Fibroblast of the aortic adventitia (primary cell): ENCODE measurements at regions not wholly inside any gene's neighbourhood (a gene's known extent, or its start where the extent isn't known, plus 50 kb on each side); places are given as distances from the start of the nearest gene placed in this dataset.

Experiments used
- DNase-seq: peaks from one replicate; pipeline ENCODE4 v3.0.0-alpha.2; 2010; ENCODE audit warnings: low read depth
- H3K4me3 ChIP-seq: 2 replicates; pipeline ENCODE4 v1.5.1; 2011; ENCODE audit warnings: low read depth, mild to moderate bottlenecking, control low read depth, low read length, moderate library complexity
- TF ChIP-seq, protein P1 (sequence below): IDR thresholded peaks from 2 replicates; pipeline ENCODE4 v1.5.1; 2011; ENCODE audit warnings: mild to moderate bottlenecking, low read length, control low read depth, inconsistent platforms; ENCODE audit not compliant: insufficient read depth

DNA sequence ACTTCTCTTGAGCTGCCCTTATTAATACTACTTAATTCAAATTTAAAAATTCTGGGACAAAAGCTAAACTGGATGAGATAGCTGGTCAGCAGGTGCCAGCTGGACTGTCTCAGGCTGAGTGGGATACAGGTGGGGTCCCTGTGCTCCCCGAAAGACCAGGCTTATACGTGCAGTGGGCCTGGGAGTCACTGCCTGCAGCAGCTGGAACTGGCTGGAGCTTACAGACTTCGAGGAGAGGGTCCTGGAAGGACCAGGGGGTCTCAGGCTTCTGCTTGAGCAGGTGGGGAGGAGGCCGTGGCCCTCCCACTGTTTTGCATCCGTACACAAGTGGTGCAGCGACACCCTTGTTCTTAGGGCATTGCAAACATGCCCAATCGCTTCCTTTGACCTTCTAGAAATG is 203.7 kb downstream of the GLRX3 start:
- H3K4me3 ChIP-seq = no peak overlapping the region
- DNase-seq = no peak
- TF ChIP-seq, protein P1, sequence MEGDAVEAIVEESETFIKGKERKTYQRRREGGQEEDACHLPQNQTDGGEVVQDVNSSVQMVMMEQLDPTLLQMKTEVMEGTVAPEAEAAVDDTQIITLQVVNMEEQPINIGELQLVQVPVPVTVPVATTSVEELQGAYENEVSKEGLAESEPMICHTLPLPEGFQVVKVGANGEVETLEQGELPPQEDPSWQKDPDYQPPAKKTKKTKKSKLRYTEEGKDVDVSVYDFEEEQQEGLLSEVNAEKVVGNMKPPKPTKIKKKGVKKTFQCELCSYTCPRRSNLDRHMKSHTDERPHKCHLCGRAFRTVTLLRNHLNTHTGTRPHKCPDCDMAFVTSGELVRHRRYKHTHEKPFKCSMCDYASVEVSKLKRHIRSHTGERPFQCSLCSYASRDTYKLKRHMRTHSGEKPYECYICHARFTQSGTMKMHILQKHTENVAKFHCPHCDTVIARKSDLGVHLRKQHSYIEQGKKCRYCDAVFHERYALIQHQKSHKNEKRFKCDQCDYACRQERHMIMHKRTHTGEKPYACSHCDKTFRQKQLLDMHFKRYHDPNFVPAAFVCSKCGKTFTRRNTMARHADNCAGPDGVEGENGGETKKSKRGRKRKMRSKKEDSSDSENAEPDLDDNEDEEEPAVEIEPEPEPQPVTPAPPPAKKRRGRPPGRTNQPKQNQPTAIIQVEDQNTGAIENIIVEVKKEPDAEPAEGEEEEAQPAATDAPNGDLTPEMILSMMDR = no peak

DNA sequence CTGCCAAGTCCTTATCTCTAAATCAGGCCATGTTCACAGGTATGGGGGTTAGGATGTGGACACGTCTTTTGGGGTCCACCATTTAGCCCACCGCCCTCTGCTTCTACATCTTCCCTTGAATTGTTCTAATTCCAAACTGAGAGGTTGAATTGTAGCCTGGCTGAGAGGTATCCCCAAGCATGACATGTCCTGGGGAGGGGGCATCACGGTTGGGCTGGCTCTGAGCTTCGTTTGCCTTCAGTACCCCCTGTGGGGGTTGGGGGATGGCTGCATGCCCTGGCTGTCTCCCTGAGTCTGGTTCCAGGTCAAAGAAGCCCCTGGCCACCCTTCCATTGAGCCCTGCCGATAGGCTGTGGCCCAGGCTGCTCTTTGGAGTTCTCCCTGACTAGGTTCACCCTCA is 204.6 kb downstream of the GLRX3 start:
- H3K4me3 ChIP-seq = no peak overlapping the region
- TF ChIP-seq, protein P1 = no peak
- no peak for DNase-seq

DNA sequence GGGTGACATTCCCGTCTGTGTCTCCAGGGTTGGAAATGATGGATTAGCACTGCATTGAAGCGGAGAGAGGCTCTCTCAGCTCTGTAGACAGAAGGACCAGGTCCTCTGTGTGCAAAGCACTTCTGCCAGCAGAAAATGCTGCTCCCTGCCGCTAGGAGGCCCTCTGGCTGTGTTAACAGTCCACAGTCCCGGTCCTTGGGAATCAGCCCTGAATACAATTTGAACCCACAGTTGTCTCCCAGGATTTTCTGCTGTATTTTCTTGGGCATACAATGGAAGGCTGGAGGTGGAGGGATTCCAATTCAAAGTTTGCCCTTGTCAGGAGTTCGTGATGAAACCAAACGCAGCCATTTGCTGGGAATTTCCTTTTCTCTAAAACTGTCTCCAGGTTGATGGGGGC is 205.2 kb downstream of the GLRX3 start:
- TF ChIP-seq, protein P1 = no peak
- no peak for DNase-seq
- H3K4me3 ChIP-seq = no peak overlapping the region

GRCh38 chr10:130345728-130346127 is 209.5 kb downstream of the GLRX3 start:
- TF ChIP-seq, protein P1 = no peak
- H3K4me3 ChIP-seq = no peak overlapping the region

DNA sequence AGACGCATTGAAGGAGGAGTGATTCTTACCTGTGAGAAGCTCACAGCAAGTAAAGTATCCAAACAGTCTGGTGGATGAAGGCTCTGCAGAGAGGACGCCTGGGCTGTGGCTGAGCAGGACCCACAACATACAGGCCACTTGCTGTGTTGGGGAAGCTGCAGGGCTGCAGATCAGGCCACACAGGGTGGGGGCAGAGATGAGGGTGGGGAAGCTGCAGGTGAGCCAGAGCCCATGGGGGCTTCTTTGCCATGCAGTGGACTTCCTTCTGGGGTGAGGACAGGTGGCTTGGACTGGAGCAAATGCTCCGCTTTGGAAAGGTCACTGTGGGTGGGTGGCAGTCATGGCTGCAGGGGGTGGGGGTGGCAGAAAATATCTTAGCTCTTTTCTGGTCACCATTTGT is 214.8 kb downstream of the GLRX3 start:
- DNase-seq = no peak
- no peak overlapping the region for H3K4me3 ChIP-seq
- TF ChIP-seq, protein P1 = no peak

More at GRCh38 chr10:130345728-130346127, 209.5 kb downstream of the GLRX3 start:
- DNase-seq = no peak

DNA sequence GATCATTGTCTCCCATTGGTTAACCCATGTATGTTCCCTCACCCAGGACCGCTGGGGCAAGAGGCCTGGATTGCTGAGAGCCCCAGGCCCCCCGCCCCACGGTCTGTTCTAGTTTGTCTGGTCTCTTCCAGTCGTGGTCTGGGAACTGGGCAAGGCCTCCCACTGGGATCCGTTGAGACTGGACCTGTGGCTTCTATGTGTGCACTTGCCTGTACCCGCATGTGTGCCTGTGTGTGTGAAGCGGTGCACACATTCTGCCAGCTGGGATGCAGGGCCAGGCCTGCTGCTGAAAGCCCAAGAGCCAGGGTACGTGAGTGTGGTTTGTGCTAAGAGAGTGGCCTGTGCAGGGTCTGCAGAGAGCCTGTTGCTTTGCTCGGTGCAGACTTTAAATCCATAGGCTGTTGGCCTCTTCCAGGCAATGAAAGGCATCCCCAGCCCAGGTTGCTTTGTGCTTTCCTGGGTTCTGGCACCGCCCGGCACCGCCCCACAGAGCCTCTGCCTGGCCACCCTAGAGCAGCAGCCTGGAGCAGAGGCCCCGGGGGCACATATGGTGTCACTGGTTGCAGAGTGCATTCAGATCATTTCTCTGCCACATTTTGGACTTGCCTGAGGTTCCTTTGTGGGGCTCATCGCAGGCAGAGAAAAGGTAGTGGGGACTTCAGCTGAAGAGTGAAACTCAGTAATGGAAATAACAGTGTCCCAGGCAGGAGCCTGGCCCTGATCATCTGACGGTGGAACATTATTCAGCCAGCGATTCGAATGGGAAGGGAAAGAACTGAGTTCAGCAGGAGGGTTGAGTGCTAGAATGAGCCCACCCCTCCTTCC is 215.5 kb downstream of the GLRX3 start:
- TF ChIP-seq, protein P1 = no peak
- no peak for DNase-seq

DNA sequence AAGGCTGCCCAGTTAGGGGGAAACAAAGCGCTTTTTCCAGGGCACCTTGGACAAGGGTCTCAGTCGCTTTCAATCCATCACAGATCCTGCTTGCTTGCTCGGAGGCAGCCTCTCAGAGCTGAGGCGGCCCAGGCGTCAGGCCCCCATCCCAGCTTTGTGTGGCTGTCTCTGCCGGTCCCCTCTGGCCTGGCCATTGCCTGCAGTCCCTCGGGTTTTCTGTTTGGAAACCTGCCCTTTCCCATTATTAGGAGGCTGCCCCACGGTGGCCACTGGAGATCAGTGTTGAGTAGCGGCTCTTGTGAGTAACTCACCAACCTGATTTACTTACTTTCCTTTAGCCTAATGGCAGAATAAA is 216.1 kb downstream of the GLRX3 start:
- TF ChIP-seq, protein P1 = no peak
- no peak overlapping the region for H3K4me3 ChIP-seq

More for the DNA sequence above, 215.5 kb downstream of the GLRX3 start:
- no peak overlapping the region for H3K4me3 ChIP-seq

More for the DNA sequence above, 216.1 kb downstream of the GLRX3 start:
- no peak for DNase-seq
